ENCODE measurements at regions not wholly inside any gene's neighbourhood (a gene's known extent, or its start where the extent isn't known, plus 50 kb on each side); places are given as distances from the start of the nearest gene placed in this dataset.

- DNase-seq (ENCODE audit: low spot score): no peak
- no peak for TF ChIP-seq CTCF (IDR thresholded peaks at IDR 0.05; ENCODE audit: unreplicated experiment)
- Mint-ChIP-seq H3K27ac (ENCODE audit: unreplicated experiment) (no peak overlapping the region), H3K36me3 (ENCODE audit: low read depth, unreplicated experiment) (no peaks in the 10 kb centered on the region), H3K4me1 (ENCODE audit: unreplicated experiment) (no peaks in the 10 kb centered on the region), H3K4me3 (ENCODE audit: unreplicated experiment) (no peak overlapping the region), H3K27me3 (ENCODE audit: unreplicated experiment) (no peaks in the 10 kb centered on the region), H3K9me3 (ENCODE audit: unreplicated experiment) (no peaks in the 10 kb centered on the region)
Observed at GRCh38 chr18:61203151-61203550, 130.1 kb upstream of the CDH20 start.

DNA sequence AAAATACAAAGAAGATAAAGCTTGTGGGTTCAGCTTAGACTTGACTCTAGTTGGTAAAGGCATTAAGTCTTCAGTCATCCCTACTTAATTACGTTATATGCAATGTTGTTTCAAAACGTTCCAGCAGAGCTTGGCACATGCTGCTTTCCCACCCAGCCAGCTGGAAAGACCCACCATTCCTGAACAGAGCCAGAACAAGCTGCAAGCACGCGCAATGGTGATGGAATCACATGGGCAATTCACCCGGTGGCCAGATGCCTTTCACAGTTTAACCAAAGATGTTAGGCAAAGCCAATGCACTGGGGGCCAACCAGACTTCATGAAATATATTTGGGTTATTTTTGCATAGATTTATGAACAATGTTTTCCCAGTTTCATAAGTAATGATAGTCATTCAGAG lies 123.4 kb upstream of the CDH20 start:
- H3K9me3 Mint-ChIP-seq (ENCODE audit: unreplicated experiment): no peaks in the 10 kb centered on the region
- no peaks in the 10 kb centered on the region for H3K4me1 Mint-ChIP-seq (ENCODE audit: unreplicated experiment)
- TF ChIP-seq CTCF (IDR thresholded peaks at IDR 0.05; ENCODE audit: unreplicated experiment): no peak
- no peaks in the 10 kb centered on the region for H3K36me3 Mint-ChIP-seq (ENCODE audit: low read depth, unreplicated experiment)
- no peak overlapping the region for H3K4me3 Mint-ChIP-seq (ENCODE audit: unreplicated experiment)
- no peak for DNase-seq (ENCODE audit: low spot score)
- H3K27ac Mint-ChIP-seq (ENCODE audit: unreplicated experiment): no peak overlapping the region
- peaks cover 1% of the 10 kb centered on the region for H3K27me3 Mint-ChIP-seq (ENCODE audit: unreplicated experiment)

DNA sequence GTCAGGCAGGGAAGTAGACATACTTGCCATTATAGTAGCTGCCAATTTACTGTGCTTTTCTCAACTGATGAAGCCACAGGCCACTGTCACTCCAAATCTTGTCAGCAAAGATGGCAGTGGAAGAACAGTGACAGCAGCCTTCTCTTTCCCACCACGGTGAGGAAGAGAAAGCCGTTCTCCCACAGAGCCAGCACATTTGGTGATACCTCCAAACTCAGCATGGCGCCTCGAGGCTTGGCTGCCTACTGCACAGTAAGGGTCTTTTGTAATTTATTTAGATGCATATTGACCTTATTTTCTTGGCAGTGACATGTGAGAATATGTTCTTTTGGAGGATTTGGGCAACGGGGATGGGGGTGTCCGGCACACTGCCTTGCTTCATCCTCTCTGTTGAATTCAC lies 117.2 kb upstream of the CDH20 start:
- Mint-ChIP-seq H3K27me3 (ENCODE audit: unreplicated experiment) (no peaks in the 10 kb centered on the region), H3K4me1 (ENCODE audit: unreplicated experiment) (no peaks in the 10 kb centered on the region), H3K4me3 (ENCODE audit: unreplicated experiment) (no peak overlapping the region), H3K36me3 (ENCODE audit: low read depth, unreplicated experiment) (no peaks in the 10 kb centered on the region), H3K9me3 (ENCODE audit: unreplicated experiment) (no peaks in the 10 kb centered on the region), H3K27ac (ENCODE audit: unreplicated experiment) (no peak overlapping the region)
- TF ChIP-seq CTCF (IDR thresholded peaks at IDR 0.05; ENCODE audit: unreplicated experiment): no peak
- DNase-seq (ENCODE audit: low spot score): no peak

DNA sequence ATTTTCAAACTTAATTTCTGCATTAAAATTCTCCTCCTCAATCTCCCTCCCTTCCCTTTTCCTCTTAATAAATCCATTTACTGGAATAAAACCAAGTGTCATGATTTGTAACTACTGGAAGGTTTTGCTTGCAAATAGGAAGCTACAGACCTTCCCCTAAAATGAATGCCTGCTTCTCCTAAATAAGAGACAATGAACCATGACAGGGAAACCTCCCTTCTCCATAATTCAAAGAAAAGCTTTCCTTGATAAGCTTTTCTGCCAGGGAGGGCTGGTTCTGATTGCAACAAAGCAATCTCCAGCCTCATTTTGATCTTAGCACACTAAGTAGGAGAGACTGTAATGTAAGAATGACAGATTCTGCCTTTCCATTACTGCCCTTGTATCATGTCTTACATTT lies 111.0 kb upstream of the CDH20 start:
- Mint-ChIP-seq H3K4me3 (ENCODE audit: unreplicated experiment) (no peak overlapping the region), H3K27ac (ENCODE audit: unreplicated experiment) (no peak overlapping the region), H3K4me1 (ENCODE audit: unreplicated experiment) (no peaks in the 10 kb centered on the region), H3K36me3 (ENCODE audit: low read depth, unreplicated experiment) (no peaks in the 10 kb centered on the region), H3K27me3 (ENCODE audit: unreplicated experiment) (no peaks in the 10 kb centered on the region), H3K9me3 (ENCODE audit: unreplicated experiment) (no peaks in the 10 kb centered on the region)
- no peak for TF ChIP-seq CTCF (IDR thresholded peaks at IDR 0.05; ENCODE audit: unreplicated experiment)
- no peak for DNase-seq (ENCODE audit: low spot score)

DNA sequence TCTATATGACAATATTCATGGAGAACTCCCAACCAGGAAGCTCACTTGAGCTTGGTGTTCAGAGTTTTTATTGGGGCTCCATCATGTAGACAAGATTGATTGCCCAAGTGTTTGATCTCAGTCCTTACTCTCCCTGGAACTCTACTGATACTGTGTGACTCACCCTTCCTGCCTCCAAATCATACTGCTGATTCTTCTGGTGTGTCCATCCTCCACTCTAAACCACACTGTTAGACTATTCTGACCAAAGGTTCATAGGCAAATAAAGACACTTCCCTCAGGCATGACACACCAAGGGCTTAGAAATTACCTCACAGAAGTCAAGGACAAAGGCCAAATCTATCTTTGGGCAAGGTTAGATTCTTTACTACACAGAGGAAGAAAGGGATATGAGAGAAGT lies 107.9 kb upstream of the CDH20 start:
- DNase-seq (ENCODE audit: low spot score): no peak
- no peaks in the 10 kb centered on the region for H3K27me3 Mint-ChIP-seq (ENCODE audit: unreplicated experiment)
- no peak overlapping the region for H3K4me3 Mint-ChIP-seq (ENCODE audit: unreplicated experiment)
- no peak overlapping the region for H3K27ac Mint-ChIP-seq (ENCODE audit: unreplicated experiment)
- H3K36me3 Mint-ChIP-seq (ENCODE audit: low read depth, unreplicated experiment): no peaks in the 10 kb centered on the region
- no peak for TF ChIP-seq CTCF (IDR thresholded peaks at IDR 0.05; ENCODE audit: unreplicated experiment)
- no peaks in the 10 kb centered on the region for H3K4me1 Mint-ChIP-seq (ENCODE audit: unreplicated experiment)
- no peaks in the 10 kb centered on the region for H3K9me3 Mint-ChIP-seq (ENCODE audit: unreplicated experiment)

Measured in endothelial cell (in vitro differentiated cells).